ENCODE measurements at regions not wholly inside any gene's neighbourhood (a gene's known extent, or its start where the extent isn't known, plus 50 kb on each side); places are given as distances from the start of the nearest gene placed in this dataset.

DNA sequence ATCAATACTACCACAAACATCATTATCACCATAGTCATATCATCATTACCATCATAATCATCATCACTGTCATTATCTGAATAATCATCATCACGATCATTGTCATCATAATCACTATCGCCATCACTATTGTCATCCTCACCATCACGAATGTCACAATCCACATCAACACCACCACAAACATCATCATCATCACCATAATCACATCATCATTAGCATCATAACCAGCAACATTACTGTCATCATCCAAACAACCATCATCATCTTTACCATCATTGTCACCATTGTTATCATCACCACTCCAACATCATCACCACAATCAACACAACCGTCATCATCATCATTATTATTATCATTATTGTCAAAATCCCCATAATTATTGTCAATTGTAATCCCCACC lies 61.2 kb downstream of the MBD3L1 start:
- CTCF ChIA-PET = no interaction called here
- POLR2A ChIA-PET = no interaction called here

DNA sequence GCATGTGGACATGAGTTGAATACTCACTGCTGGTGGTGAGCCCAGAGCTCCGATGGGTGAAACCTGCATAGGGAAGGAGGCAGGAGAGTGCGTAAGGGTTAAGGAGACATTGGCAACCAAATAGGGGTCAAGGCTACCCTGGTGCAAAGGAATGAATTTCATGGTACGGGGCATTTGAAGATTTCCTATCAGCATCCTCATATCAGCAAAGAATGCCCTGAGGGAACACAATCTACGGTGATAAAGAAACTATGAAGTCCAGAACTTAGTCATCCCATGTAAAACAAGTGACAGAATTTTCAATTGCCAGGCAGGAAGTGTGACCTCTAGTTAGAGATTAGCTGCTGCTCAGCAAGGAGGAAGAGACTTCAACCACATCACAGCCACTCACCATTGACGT lies 64.9 kb downstream of the MBD3L1 start:
- CTCF ChIA-PET = no interaction called here
- POLR2A ChIA-PET = no interaction called here

- CTCF ChIA-PET = no interaction called here
Measured at GRCh38 chr19:8899356-8899755, 67.2 kb downstream of the MBD3L1 start.

DNA sequence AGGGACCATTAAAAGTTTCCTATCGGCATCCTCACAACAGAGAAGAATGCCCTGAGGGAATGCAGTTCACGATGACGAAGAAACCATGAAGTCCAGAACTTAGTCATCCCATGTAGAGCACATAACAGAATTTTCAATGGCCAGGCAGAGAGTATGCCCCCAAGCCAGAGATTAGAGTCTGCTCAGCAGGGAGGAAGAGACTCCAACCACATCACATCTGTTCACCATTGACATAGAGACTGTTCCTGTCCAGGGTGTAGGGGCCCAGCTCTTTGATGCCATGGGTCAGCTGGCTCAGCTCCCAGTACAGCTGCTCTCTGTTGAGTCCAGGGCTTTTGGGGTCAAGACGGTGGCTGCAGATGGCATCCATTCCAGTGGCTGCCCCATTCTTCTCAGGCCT lies 68.2 kb downstream of the MBD3L1 start:
- CTCF ChIA-PET = no interaction called here
- POLR2A ChIA-PET = no interaction called here

More at GRCh38 chr19:8899356-8899755, 67.2 kb downstream of the MBD3L1 start:
- POLR2A ChIA-PET = no interaction called here

GRCh38 chr19:8902520-8902919 lies 70.3 kb downstream of the MBD3L1 start:
- ChIA-PET CTCF (no interaction called here), POLR2A (no interaction called here)

GRCh38 chr19:8904597-8904996 lies 72.4 kb downstream of the MBD3L1 start:
- CTCF ChIA-PET = no interaction called here
- POLR2A ChIA-PET = no interaction called here

- POLR2A ChIA-PET = no interaction called here
- CTCF ChIA-PET = no interaction called here
Measured at GRCh38 chr19:8905342-8905741, 73.2 kb downstream of the MBD3L1 start.

GRCh38 chr19:8908066-8908465 lies 75.9 kb downstream of the MBD3L1 start:
- POLR2A ChIA-PET = no interaction called here

GRCh38 chr19:8910775-8911414 lies 78.7 kb downstream of the MBD3L1 start:
- ChIA-PET CTCF (no interaction called here), POLR2A (no interaction called here)

More at GRCh38 chr19:8908066-8908465, 75.9 kb downstream of the MBD3L1 start:
- CTCF ChIA-PET = no interaction called here

- CTCF ChIA-PET = no interaction called here
- POLR2A ChIA-PET = no interaction called here
Measured at GRCh38 chr19:8915997-8916396, 83.8 kb downstream of the MBD3L1 start.

DNA sequence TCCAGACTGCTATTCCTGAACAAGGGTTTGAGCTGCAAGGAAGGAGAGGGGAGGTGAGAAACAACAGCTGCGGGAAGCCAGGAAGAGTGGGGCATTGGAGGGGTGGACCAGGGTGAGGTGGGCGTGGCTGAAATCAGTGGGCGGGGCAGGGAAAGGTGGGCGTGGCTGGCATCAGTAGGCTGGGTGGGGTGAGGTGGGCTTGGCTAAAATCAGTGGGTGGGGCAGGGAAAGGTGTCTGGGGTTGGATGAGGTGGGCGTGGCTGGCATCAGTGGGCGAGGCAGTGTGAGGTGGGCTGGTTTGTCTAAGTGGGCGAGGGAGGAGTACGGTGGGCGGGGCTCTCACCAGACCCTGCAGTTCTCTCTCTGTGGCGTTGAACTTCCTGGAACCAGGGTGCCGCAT lies 87.6 kb downstream of the MUC16 start:
- POLR2A ChIA-PET = no interaction called here
- CTCF ChIA-PET = no interaction called here

- CTCF ChIA-PET = no interaction called here
- POLR2A ChIA-PET = no interaction called here
Measured at GRCh38 chr19:8924283-8924682, 85.9 kb downstream of the MUC16 start.

GRCh38 chr19:8926341-8926740 lies 83.9 kb downstream of the MUC16 start:
- CTCF ChIA-PET = interaction anchor here (1.0 kb wide), 1 partner anchor 232 kb away, joined by 3 read pairs; no protein-coding TSS in a partner anchor
- POLR2A ChIA-PET = no interaction called here

DNA sequence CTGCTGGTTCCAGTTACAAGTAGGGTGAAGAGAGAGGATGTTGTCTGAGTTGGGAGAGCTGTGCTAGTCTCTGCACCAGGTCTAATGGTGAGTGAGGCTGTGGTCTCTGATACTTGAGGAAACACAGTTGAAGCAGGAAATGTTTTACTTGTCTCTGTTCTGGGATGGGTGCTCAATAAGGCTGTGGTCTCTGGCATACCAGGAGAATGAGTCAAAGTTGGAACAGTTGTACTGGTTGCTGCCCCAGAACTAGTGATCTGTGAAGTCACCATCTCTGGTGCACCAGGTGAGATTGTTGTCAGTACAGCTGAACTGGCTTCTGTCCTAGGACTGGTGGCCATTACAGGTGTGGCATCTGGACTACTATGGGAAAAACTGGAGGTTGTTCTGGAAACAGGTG lies 74.7 kb downstream of the MUC16 start:
- ChIA-PET CTCF (no interaction called here), POLR2A (no interaction called here)

DNA sequence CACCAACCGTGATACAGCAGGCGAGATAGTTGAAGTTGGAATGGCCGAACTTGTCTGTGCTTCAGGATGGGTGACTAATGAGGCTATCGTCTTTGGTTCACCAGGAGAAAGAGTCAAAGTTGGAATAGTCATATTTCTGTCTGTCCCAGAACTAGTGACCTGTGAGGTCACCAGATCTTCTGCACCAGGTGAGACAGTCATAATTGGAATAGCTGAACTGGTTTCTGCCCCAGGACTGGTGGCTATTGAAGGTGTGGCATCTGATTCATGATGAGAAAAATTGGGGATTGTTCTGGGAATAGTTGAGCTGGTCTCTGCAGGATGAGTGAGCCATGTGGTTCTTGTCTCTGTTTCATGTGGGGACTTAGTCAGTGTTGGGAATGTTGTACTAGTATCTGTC lies 71.6 kb downstream of the MUC16 start:
- ChIA-PET CTCF (no interaction called here), POLR2A (no interaction called here)
